HG02870 (cell line): ENCODE measurements at regions not wholly inside any gene's neighbourhood (a gene's known extent, or its start where the extent isn't known, plus 50 kb on each side); places are given as distances from the start of the nearest gene placed in this dataset.

Experiments
- ATAC-seq: cut with Tn5 transposase; IDR thresholded peaks from one replicate; pipeline ENCODE4 v1.9.1; 2021; ENCODE audit warnings: mild to moderate bottlenecking, moderate library complexity; ENCODE audit not compliant: unreplicated experiment

- ATAC-seq: no peak
Measured at GRCh38 chr19:30609656-30610270, 237.6 kb downstream of the ZNF536 start.

GRCh38 chr19:30608471-30608870 is 236.3 kb downstream of the ZNF536 start:
- no peak for ATAC-seq
